Breast epithelium (tissue), 4 donors: ENCODE measurements at regions not wholly inside any gene's neighbourhood (a gene's known extent, or its start where the extent isn't known, plus 50 kb on each side); places are given as distances from the start of the nearest gene placed in this dataset.

Source experiments
- DNase-seq, 2 donors: peaks; one replicate each; pipeline ENCODE4 v3.0.0-alpha.2; 2019; ENCODE audit warnings: low spot score in 2 of 2
- H3K27ac ChIP-seq, 2 donors: fragments of 200-600 bp; sonication (generic) in 1 of 2; one replicate each; pipeline ENCODE4 v1.5.1; 2016 to 2019; ENCODE audit warnings: mild to moderate bottlenecking in 1 of 2
- H3K27me3 ChIP-seq, 2 donors: fragments of 200-600 bp; sonication (generic) in 1 of 2; one replicate each; pipeline versions ENCODE4 v1.5.1 to v1.6.0; 2017 to 2019; ENCODE audit warnings: control low read depth in 1 of 2, mild to moderate bottlenecking in 1 of 2
- H3K36me3 ChIP-seq: fragments of 200-600 bp; one replicate; pipeline ENCODE4 v1.5.1; 2019
- H3K4me1 ChIP-seq, 2 donors: fragments of 200-600 bp; sonication (generic); one replicate each; pipeline ENCODE4 v1.5.1; 2016 to 2019; ENCODE audit warnings: control low read depth in 1 of 2
- H3K4me3 ChIP-seq, 3 donors: fragments of 200-600 bp; sonication (generic); 1 replicate in 2 of 3; 2 replicates in 1 of 3; pipeline ENCODE4 v1.5.1; 2016 to 2019; ENCODE audit warnings: mild to moderate bottlenecking in 3 of 3, moderate library complexity in 2 of 3
- H3K9me3 ChIP-seq, 2 donors: fragments of 200-600 bp; sonication (generic) in 1 of 2; one replicate each; pipeline ENCODE4 v1.5.1; 2016 to 2019; ENCODE audit warnings: control low read depth in 1 of 2
- POLR2A ChIP-seq: fragments of 450-650 bp; IDR thresholded peaks from one replicate; pipeline ENCODE4 v1.6.1; 2016; ENCODE audit warnings: antibody characterized with exemption, mild to moderate bottlenecking, moderate library complexity
- POLR2AphosphoS5 ChIP-seq, 3 donors: sonication (generic); formaldehyde crosslinking; IDR thresholded peaks; one replicate each; pipeline ENCODE4 v1.6.1; 2017; ENCODE audit warnings: antibody characterized with exemption in 3 of 3
- intact Hi-C: fragments of 100-400 bp; cut with DNase I; formaldehyde crosslinking; loops from one replicate; pipeline ENCODE4 v1.15.1; 2023; ENCODE audit warnings: low total_unique reads
- TF ChIP-seq, protein P1 (sequence below), 3 donors: fragments of 450-650 bp; IDR thresholded peaks; one replicate each; pipeline ENCODE4 v1.5.1; 2016 to 2017; ENCODE audit warnings: antibody characterized with exemption in 3 of 3, mild to moderate bottlenecking in 3 of 3, moderate library complexity in 3 of 3

DNA sequence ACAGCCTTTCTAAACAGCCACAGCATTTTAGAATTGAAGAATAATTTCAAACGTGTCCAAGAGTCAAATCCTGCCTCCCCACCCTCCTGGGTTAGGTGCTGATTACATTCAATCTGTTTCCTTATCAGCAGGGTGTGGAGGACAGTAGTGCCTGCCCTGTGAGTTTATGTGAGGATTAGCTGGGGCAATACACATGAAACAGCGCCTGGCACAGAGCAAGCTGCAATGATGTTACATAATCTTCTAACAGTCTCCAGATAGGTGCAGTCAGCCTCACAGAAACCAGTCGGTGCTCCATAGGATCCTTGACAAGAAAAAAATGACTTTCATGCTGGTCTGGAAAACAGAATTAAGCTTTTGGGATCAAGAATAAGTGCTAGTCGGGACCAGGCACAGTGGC is 91.7 kb upstream of the ITGA6 start:
- no peak for TF ChIP-seq POLR2AphosphoS5 (IDR thresholded peaks at IDR 0.05)
- TF ChIP-seq, protein P1, sequence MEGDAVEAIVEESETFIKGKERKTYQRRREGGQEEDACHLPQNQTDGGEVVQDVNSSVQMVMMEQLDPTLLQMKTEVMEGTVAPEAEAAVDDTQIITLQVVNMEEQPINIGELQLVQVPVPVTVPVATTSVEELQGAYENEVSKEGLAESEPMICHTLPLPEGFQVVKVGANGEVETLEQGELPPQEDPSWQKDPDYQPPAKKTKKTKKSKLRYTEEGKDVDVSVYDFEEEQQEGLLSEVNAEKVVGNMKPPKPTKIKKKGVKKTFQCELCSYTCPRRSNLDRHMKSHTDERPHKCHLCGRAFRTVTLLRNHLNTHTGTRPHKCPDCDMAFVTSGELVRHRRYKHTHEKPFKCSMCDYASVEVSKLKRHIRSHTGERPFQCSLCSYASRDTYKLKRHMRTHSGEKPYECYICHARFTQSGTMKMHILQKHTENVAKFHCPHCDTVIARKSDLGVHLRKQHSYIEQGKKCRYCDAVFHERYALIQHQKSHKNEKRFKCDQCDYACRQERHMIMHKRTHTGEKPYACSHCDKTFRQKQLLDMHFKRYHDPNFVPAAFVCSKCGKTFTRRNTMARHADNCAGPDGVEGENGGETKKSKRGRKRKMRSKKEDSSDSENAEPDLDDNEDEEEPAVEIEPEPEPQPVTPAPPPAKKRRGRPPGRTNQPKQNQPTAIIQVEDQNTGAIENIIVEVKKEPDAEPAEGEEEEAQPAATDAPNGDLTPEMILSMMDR (IDR thresholded peaks at IDR 0.05) = no peak
- TF ChIP-seq POLR2A = no peak
- intact Hi-C loops = no loop called here

DNA sequence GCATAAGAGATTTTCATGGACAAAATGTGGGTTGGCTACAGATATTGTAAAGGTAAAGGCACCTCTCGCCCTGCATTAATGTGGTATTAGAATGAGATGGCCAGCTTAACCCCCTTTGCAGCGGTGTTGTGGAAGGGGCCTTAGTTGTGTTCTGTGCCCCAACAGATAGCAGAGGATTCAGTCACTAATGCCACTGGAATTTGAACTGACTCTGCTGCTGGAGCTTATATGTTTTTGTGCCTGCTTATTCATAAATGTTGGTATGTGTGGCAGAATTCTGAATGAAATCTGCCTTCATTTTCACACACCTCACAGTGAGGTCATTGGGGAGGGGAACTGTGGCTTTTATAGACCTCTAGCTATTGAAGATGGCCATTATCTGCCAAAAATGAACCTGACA is 90.7 kb upstream of the ITGA6 start:
- Histone ChIP-seq H3K27me3 (no peaks in the 10 kb centered on the region), H3K9me3 (no peaks in the 10 kb centered on the region), H3K4me3 (no peak overlapping the region), H3K4me1 (no peaks in the 10 kb centered on the region), H3K27ac (no peak overlapping the region), H3K36me3 (no peaks in the 10 kb centered on the region)
- intact Hi-C loops = no loop called here
- TF ChIP-seq POLR2A (no peak), POLR2AphosphoS5 (IDR thresholded peaks at IDR 0.05) (no peak)
- TF ChIP-seq, protein P1 (IDR thresholded peaks at IDR 0.05) = no peak
- DNase-seq = no peak

More for the DNA sequence above, 91.7 kb upstream of the ITGA6 start:
- Histone ChIP-seq H3K27ac (no peak overlapping the region), H3K36me3 (no peaks in the 10 kb centered on the region), H3K4me3 (no peak overlapping the region), H3K9me3 (no peaks in the 10 kb centered on the region), H3K4me1 (no peaks in the 10 kb centered on the region), H3K27me3 (no peaks in the 10 kb centered on the region)
- no peak for DNase-seq

DNA sequence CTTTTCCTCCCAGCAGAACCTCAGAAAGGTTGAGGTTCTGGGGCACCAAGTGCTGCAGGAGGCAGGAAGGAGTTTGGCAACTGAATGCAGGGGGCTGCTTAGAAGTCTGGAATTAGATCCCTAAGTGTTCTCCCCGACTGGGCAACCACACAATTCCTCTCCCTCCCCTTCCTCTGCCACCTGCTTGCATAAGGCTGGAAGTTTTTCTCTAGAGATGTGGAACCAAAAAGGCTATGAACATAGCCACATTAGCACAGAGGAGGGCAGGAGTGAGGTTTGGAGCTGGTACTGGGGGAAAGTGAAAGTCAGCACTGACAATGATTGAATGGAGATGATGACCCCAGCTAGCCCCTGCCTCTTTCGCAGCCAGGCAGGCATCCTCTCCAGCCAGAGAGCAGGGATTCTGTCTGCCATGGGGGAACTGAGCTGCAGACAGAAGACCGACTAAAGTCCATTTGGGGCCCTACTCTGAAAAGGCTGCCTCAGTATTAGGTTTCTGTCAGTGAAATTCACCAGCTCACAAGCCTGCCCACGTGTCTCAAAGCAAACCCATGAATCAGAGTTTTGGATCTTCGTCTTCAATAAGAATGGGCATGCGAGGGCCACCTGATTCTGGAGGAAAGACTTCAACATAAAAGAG is 87.9 kb upstream of the ITGA6 start:
- no peaks in the 10 kb centered on the region for H3K27me3 ChIP-seq
- H3K4me3 ChIP-seq = no peak overlapping the region
- peaks cover 3 to 6% of the 10 kb centered on the region in 2 donors for H3K9me3 ChIP-seq
- H3K27ac ChIP-seq = peak overlapping the region in 1 of 2 donors; percentile 60
- intact Hi-C loops = no loop called here
- no peaks in the 10 kb centered on the region for H3K36me3 ChIP-seq
- no peaks in the 10 kb centered on the region for H3K4me1 ChIP-seq
- DNase-seq = no peak
- TF ChIP-seq POLR2A = no peak
- TF ChIP-seq POLR2AphosphoS5 (IDR thresholded peaks at IDR 0.05) = no peak
- TF ChIP-seq, protein P1 (IDR thresholded peaks at IDR 0.05) = no peak

DNA sequence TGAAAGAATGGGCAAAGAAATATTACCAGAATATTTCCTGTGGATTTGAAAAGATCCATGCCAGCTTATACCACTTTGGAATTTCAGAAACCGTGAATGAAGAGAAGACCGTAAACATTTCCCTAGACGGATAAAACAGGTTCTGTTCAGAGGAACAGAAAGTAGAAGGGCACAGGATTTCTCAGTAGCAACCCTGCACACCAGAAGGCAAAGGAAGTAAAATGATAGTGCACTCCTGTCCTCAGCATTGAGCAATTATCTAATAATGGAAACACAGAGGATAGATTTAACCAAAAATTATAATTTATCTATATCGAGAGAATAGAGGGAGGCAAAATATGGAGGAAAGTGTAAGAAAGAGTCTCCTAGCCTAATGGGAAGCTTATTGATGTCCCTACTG is 87.0 kb upstream of the ITGA6 start:
- H3K27me3 ChIP-seq = no peaks in the 10 kb centered on the region
- intact Hi-C loops = no loop called here
- peaks cover 3 to 8% of the 10 kb centered on the region in 2 donors for H3K9me3 ChIP-seq
- DNase-seq = no peak
- no peaks in the 10 kb centered on the region for H3K36me3 ChIP-seq
- H3K4me1 ChIP-seq = no peaks in the 10 kb centered on the region
- peak overlapping the region in 2 of 3 donors; percentile 10 to 24 for H3K4me3 ChIP-seq
- no peak for TF ChIP-seq POLR2A
- TF ChIP-seq, protein P1 (IDR thresholded peaks at IDR 0.05) = no peak
- TF ChIP-seq POLR2AphosphoS5 (IDR thresholded peaks at IDR 0.05) = no peak
- peak overlapping the region in 1 of 2 donors; percentile 1 for H3K27ac ChIP-seq

DNA sequence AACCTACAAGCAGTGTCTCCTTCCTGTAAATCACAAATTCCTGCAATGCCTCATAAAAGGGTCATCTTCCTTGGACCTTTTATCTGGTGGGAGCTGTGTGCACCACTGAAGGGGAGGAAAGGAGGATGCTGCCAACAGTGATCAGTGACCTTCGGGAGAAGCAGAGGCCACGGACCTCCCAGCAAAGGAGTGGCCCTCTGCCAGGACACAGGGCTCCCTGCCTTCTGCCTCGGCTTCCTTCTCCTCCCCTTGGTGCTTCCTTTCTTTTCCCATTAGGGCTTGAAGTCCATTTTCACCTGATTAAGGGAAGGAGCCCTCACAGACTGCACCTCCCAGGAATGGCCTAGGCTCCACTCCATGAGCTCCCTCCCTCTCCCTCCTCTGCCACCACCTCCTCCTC is 85.3 kb upstream of the ITGA6 start:
- H3K36me3 ChIP-seq = no peaks in the 10 kb centered on the region
- TF ChIP-seq, protein P1 (IDR thresholded peaks at IDR 0.05) = no peak
- TF ChIP-seq POLR2AphosphoS5 (IDR thresholded peaks at IDR 0.05) (no peak), POLR2A (no peak)
- H3K27ac ChIP-seq = peak overlapping the region in 1 of 2 donors; percentile 35
- peaks cover 3 to 8% of the 10 kb centered on the region in 2 donors for H3K9me3 ChIP-seq
- H3K27me3 ChIP-seq = no peaks in the 10 kb centered on the region
- intact Hi-C loops = no loop called here
- H3K4me1 ChIP-seq = no peaks in the 10 kb centered on the region
- DNase-seq = no peak
- no peak overlapping the region for H3K4me3 ChIP-seq
